ENCODE measurements at regions not wholly inside any gene's neighbourhood (a gene's known extent, or its start where the extent isn't known, plus 50 kb on each side); places are given as distances from the start of the nearest gene placed in this dataset.

- TF ChIP-seq CTCF (IDR thresholded peaks at IDR 0.05), result no peak
- TF ChIP-seq POLR2A (IDR thresholded peaks at IDR 0.05), result no peak
- TF ChIP-seq POLR2AphosphoS5 (IDR thresholded peaks at IDR 0.05; ENCODE audit: insufficient read depth in 1 of 2, low read depth in 1 of 2), result no peak
Measured at GRCh38 chr5:29382780-29383179, 1810.7 kb upstream of the CDH6 start.
